GM21423 (cell line): ENCODE measurements at regions not wholly inside any gene's neighbourhood (a gene's known extent, or its start where the extent isn't known, plus 50 kb on each side); places are given as distances from the start of the nearest gene placed in this dataset.
"Not testable (repeated sequence)": the region's sequence is repeated elsewhere in the genome, so short reads cannot be mapped to it uniquely, and the experiment has no call there.

Experiments
- ATAC-seq: cut with Tn5 transposase; IDR thresholded peaks from one replicate; pipeline ENCODE4 v1.9.1; 2021; ENCODE audit warnings: mild to moderate bottlenecking, moderate library complexity; ENCODE audit not compliant: unreplicated experiment

- ATAC-seq, result no peak
Measured at GRCh38 chr9:108033976-108034964, 544.7 kb upstream of the KLF4 start.

- ATAC-seq, result not testable (repeated sequence)
Measured at GRCh38 chr9:108032079-108032478, 542.5 kb upstream of the KLF4 start.

GRCh38 chr9:108031221-108031620 lies 541.7 kb upstream of the KLF4 start:
- ATAC-seq, result not testable (repeated sequence)

GRCh38 chr9:108026718-108027117 lies 537.1 kb upstream of the KLF4 start:
- ATAC-seq, result not testable (repeated sequence)

- ATAC-seq, result no peak
Measured at GRCh38 chr9:108024604-108025003, 535.0 kb upstream of the KLF4 start.

GRCh38 chr9:108022246-108022935 lies 532.8 kb upstream of the KLF4 start:
- ATAC-seq, result no peak

GRCh38 chr9:108021096-108021710 lies 531.6 kb upstream of the KLF4 start:
- no peak for ATAC-seq

GRCh38 chr9:108019821-108020220 lies 530.3 kb upstream of the KLF4 start:
- ATAC-seq, result no peak

GRCh38 chr9:108017671-108018070 lies 528.1 kb upstream of the KLF4 start:
- no peak for ATAC-seq

- no peak for ATAC-seq
Measured at GRCh38 chr9:108016446-108016845, 526.9 kb upstream of the KLF4 start.

GRCh38 chr9:108015690-108016089 lies 526.1 kb upstream of the KLF4 start:
- ATAC-seq, result no peak

GRCh38 chr9:108014353-108014752 lies 524.8 kb upstream of the KLF4 start:
- no peak for ATAC-seq

GRCh38 chr9:108012886-108013665 lies 523.5 kb upstream of the KLF4 start:
- no peak for ATAC-seq

GRCh38 chr9:108012405-108012804 lies 522.8 kb upstream of the KLF4 start:
- no peak for ATAC-seq

GRCh38 chr9:108003526-108003925 lies 514.0 kb upstream of the KLF4 start:
- ATAC-seq, result no peak

GRCh38 chr9:108002371-108002956 lies 512.9 kb upstream of the KLF4 start:
- ATAC-seq, result no peak

- ATAC-seq, result no peak
Measured at GRCh38 chr9:108001237-108001636, 511.7 kb upstream of the KLF4 start.

GRCh38 chr9:107999890-108000289 lies 510.3 kb upstream of the KLF4 start:
- ATAC-seq, result no peak

GRCh38 chr9:107999011-107999410 lies 509.4 kb upstream of the KLF4 start:
- no peak for ATAC-seq

- ATAC-seq, result no peak
Measured at GRCh38 chr9:107994648-107995047, 505.1 kb upstream of the KLF4 start.
